ENCODE measurements at regions not wholly inside any gene's neighbourhood (a gene's known extent, or its start where the extent isn't known, plus 50 kb on each side); places are given as distances from the start of the nearest gene placed in this dataset.

DNA sequence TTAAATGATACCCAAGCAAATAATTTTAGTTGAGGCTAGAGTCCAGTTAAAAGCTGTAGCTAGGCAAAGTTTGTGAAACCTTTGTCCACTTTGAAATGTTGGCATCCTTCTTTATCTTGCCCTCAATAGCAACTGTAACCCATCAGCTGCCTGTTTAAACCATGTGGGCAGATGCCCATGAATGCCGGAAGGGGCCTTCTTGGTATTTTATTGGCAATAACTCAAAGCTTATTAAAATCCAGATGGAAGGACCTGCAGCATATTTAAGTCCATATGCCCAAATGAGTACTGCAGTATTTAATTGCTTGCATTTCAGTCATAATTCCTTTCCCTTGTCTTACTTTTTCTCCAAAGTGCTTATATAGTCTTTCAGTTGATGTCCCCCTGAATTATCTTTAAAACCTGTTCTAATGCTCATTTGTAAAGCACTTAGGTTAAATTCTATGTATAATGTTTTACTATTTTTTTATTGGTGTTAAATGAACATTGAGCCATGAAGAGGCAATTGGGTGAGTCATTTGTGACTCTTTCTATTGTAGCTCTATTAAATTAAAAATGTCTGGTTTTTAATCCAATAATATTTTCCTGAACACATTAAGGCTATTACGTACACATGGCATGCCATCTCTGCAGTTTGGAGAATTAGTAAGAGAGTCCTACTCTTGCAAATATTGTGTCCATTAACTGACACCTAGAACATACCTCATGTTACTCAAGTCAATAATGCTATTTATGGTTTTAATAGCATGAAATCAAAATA, 225.3 kb downstream of the KCNJ2 start:
- Histone ChIP-seq H3K4me3 (replicated peaks; ENCODE audit: insufficient read depth, low read length) (no peak overlapping the region), H3K27ac (replicated peaks) (no peak overlapping the region), H3K27me3 (ENCODE audit: insufficient read depth, poor library complexity, severe bottlenecking) (no peaks in the 10 kb centered on the region)
- no peak for DNase-seq (ENCODE audit: low read depth in 1 of 2, low spot score in 1 of 2)
- TF ChIP-seq SPI1 (IDR thresholded peaks at IDR 0.05; ENCODE audit: borderline replicate concordance, low read depth) = no peak
- TF ChIP-seq GABPA (IDR thresholded peaks at IDR 0.05; ENCODE audit: low read depth) = no peak
- TF ChIP-seq, protein P1, sequence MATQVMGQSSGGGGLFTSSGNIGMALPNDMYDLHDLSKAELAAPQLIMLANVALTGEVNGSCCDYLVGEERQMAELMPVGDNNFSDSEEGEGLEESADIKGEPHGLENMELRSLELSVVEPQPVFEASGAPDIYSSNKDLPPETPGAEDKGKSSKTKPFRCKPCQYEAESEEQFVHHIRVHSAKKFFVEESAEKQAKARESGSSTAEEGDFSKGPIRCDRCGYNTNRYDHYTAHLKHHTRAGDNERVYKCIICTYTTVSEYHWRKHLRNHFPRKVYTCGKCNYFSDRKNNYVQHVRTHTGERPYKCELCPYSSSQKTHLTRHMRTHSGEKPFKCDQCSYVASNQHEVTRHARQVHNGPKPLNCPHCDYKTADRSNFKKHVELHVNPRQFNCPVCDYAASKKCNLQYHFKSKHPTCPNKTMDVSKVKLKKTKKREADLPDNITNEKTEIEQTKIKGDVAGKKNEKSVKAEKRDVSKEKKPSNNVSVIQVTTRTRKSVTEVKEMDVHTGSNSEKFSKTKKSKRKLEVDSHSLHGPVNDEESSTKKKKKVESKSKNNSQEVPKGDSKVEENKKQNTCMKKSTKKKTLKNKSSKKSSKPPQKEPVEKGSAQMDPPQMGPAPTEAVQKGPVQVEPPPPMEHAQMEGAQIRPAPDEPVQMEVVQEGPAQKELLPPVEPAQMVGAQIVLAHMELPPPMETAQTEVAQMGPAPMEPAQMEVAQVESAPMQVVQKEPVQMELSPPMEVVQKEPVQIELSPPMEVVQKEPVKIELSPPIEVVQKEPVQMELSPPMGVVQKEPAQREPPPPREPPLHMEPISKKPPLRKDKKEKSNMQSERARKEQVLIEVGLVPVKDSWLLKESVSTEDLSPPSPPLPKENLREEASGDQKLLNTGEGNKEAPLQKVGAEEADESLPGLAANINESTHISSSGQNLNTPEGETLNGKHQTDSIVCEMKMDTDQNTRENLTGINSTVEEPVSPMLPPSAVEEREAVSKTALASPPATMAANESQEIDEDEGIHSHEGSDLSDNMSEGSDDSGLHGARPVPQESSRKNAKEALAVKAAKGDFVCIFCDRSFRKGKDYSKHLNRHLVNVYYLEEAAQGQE (IDR thresholded peaks at IDR 0.05; ENCODE audit: insufficient replicate concordance, low read depth) = no peak
- TF ChIP-seq POLR2AphosphoS5 (IDR thresholded peaks at IDR 0.05; ENCODE audit: low read depth) = no peak
- TF ChIP-seq, protein P2, sequence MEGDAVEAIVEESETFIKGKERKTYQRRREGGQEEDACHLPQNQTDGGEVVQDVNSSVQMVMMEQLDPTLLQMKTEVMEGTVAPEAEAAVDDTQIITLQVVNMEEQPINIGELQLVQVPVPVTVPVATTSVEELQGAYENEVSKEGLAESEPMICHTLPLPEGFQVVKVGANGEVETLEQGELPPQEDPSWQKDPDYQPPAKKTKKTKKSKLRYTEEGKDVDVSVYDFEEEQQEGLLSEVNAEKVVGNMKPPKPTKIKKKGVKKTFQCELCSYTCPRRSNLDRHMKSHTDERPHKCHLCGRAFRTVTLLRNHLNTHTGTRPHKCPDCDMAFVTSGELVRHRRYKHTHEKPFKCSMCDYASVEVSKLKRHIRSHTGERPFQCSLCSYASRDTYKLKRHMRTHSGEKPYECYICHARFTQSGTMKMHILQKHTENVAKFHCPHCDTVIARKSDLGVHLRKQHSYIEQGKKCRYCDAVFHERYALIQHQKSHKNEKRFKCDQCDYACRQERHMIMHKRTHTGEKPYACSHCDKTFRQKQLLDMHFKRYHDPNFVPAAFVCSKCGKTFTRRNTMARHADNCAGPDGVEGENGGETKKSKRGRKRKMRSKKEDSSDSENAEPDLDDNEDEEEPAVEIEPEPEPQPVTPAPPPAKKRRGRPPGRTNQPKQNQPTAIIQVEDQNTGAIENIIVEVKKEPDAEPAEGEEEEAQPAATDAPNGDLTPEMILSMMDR (IDR thresholded peaks at IDR 0.05; ENCODE audit: insufficient read depth, low read length) = no peak

DNA sequence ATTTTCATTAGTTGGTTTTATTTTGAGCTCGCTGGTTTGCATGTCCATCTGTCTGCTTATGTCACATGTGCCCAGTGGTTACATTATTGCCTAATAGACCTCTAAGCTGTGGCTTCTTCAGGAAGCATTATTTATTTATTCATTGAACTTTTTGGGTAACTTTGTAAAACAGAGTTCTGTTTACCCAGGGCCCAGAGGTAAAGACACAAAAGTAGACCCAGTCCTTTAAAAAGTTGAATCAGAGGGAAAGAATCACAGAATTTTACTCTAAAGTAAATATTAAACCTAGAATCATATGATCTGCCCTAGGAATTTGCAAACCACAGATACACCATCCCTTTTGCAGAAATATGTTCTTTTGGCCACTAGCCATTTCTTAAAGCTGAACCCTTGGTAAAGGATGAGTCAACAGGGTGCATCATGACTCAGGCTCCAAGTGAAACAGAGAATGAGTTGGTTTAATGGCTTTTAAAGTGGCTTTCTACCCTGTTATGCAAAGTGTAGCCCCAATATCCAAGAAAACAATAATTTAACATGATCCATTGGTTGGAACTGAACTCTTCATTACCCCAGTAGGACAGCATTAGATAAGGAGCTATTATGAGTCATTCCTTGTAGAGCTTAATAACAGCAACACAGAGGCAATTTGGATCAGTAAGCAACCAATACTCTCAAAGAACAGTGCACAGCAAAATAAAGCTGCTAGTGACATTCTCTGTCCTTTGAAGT, 236.3 kb downstream of the KCNJ2 start:
- H3K4me3 ChIP-seq (replicated peaks; ENCODE audit: insufficient read depth, low read length) = no peak overlapping the region
- peak overlapping the region; percentile 15; the same call in 1 of the 2 replicates for H3K27ac ChIP-seq (replicated peaks)
- H3K27me3 ChIP-seq (ENCODE audit: insufficient read depth, poor library complexity, severe bottlenecking) = no peaks in the 10 kb centered on the region
- peak; percentile 65 to 71 for DNase-seq (ENCODE audit: low read depth in 1 of 2, low spot score in 1 of 2)
- TF ChIP-seq POLR2AphosphoS5 (IDR thresholded peaks at IDR 0.05; ENCODE audit: low read depth) (peak; percentile 40; the same call in 1 of the 2 replicates), GABPA (IDR thresholded peaks at IDR 0.05; ENCODE audit: low read depth) (no peak)

DNA sequence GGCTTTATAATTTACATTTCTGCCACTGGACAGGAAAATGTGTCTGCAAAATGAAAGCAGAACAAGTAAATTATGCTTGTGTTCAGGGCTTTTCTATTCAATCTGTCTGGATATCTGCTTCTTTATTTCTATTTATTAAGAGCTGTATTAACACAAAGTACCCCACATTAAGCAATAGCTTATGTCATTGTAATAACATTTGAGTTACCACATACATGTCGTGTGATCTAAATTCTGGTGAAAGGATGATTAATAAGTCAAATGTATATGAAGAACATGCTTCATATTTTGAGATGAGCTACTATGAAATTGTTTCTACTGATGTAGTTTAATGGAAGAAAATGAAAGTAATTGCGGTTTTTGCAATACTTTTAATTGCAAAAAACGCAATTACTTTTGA, 238.2 kb downstream of the KCNJ2 start:
- H3K27ac ChIP-seq (replicated peaks) = no peak overlapping the region
- H3K4me3 ChIP-seq (replicated peaks; ENCODE audit: insufficient read depth, low read length) = no peak overlapping the region
- H3K27me3 ChIP-seq (ENCODE audit: insufficient read depth, poor library complexity, severe bottlenecking) = no peaks in the 10 kb centered on the region
- no peak for TF ChIP-seq GABPA (IDR thresholded peaks at IDR 0.05; ENCODE audit: low read depth)
- DNase-seq (ENCODE audit: low read depth in 1 of 2, low spot score in 1 of 2) = no peak

DNA sequence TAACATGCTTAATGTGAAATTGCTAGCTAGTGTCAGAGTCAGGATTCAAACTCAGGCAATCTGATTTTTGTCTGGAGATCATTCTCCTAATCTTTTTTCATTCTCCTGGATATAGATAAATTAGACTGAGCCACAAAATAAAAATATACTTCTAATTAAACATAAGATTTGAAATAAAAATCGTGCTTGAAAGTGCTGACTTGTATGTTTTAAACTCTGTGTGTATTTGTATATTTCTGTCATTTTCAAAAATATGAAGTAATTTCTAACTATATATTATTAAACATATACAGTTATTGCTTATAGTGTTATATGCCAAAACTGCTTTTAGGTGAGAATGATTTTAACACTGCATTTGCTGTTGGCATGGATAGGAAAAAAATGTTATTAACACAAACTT, 239.4 kb downstream of the KCNJ2 start:
- Histone ChIP-seq H3K27me3 (ENCODE audit: insufficient read depth, poor library complexity, severe bottlenecking) (no peaks in the 10 kb centered on the region), H3K27ac (replicated peaks) (no peak overlapping the region), H3K4me3 (replicated peaks; ENCODE audit: insufficient read depth, low read length) (no peak overlapping the region)
- DNase-seq (ENCODE audit: low read depth in 1 of 2, low spot score in 1 of 2) = no peak
- TF ChIP-seq, protein P2 (IDR thresholded peaks at IDR 0.05; ENCODE audit: insufficient read depth, low read length) = no peak
- TF ChIP-seq GABPA (IDR thresholded peaks at IDR 0.05; ENCODE audit: low read depth) (no peak), SPI1 (IDR thresholded peaks at IDR 0.05; ENCODE audit: borderline replicate concordance, low read depth) (no peak), POLR2AphosphoS5 (IDR thresholded peaks at IDR 0.05; ENCODE audit: low read depth) (no peak)
- TF ChIP-seq, protein P1 (IDR thresholded peaks at IDR 0.05; ENCODE audit: insufficient replicate concordance, low read depth) = no peak

Data from HL-60 (cell line).